DMS153 (cell line): ENCODE measurements at regions not wholly inside any gene's neighbourhood (a gene's known extent, or its start where the extent isn't known, plus 50 kb on each side); places are given as distances from the start of the nearest gene placed in this dataset.
"Not testable (repeated sequence)": the region's sequence is repeated elsewhere in the genome, so short reads cannot be mapped to it uniquely, and the experiment has no call there.

Source experiments
- DNase-seq: peaks from one replicate; lab custom pipeline; 2025; lab: John Stamatoyannopoulos, UW

DNA sequence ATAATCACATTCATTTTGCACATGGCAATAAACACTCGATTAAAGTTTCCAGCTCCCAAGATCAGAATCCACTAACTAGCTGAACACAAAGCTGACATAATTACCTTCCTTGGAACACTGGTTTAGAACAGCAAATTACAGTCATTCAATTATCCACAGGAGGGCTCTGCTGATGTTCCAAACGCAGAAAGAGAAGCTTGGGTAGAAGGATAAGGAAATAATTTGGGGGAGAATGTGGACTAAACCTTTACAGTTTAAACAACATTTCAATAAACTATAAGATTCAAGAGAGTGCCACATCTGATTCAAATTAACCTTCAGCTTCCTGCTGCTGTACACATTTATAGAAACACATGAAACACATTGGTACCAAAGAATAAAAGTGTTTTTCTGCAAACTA is 67.8 kb upstream of the ARL4C start:
- DNase-seq, result peak; percentile 60

DNA sequence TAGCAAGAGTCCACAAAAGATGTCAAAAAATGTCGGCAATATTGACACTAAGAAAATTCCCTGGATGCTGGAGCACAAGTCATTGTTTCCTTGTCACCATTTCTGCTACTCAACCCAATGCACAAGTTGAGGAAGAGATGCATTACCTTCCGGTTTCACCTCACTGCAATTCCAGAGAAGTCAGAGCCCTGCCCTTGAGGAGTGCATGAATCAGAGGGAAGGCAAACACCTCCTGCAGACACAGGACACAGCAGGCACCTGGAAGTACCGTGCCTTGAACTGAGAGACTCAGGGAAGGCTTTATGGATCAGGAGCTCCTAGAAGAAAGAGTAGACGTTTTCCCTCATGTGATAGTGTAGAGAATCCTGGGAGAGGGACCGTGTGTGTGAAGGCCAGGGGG is 62.7 kb upstream of the ARL4C start:
- DNase-seq, result no peak

DNA sequence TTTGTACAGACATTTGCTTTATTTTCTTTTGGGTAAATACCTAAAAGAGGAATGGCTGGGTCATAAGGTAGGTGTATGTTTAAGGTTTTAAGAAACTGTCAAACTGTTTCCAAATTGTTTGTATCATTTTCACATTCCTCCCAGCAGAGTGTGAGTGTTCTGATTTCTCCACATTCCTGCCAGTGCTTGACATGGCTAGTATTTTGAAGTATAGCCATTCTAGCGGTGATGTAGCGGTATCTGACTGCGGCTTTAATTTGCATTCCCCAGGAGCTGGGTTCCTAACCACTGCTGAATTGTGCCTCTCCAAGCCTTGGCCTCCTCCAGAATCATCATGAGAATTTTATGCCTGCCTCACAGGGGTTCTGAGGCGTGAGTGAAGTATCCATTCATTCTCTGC is 61.8 kb upstream of the ARL4C start:
- DNase-seq, result no peak

DNA sequence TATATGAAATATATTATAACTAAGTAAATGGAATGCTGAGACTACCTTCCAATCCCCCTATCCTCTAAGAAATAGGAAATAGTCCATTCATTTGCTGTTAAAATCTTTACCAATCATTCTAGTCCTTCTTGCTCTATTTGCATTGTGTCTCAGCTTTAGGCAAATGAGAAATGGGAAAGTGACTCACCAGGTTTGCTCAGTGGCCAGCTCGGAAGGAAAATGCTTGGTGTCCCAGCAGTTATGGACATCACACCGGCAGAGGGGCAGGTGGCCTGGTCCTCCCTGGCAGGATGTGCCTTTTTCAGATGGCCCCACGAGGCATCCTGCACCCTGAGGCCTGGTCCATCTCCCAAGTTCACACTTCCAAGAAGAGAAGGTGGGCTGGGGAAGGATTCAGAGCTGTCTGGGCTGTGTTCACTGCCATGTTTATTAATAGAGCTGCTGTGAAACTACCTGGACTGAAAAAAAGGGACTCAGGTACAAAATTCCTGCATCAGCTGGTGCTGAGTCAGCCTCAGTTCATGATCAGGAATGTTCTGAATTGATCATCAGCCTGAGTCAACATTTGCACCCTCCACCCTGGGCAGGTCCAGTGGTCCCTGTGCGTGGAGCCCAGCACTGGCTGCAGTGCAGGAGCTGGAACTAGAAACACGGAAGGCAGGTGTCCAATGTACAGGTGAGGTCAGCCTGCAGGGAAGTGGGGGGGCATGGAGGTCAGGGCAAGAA is 60.1 kb upstream of the ARL4C start:
- peak; percentile 18 for DNase-seq

DNA sequence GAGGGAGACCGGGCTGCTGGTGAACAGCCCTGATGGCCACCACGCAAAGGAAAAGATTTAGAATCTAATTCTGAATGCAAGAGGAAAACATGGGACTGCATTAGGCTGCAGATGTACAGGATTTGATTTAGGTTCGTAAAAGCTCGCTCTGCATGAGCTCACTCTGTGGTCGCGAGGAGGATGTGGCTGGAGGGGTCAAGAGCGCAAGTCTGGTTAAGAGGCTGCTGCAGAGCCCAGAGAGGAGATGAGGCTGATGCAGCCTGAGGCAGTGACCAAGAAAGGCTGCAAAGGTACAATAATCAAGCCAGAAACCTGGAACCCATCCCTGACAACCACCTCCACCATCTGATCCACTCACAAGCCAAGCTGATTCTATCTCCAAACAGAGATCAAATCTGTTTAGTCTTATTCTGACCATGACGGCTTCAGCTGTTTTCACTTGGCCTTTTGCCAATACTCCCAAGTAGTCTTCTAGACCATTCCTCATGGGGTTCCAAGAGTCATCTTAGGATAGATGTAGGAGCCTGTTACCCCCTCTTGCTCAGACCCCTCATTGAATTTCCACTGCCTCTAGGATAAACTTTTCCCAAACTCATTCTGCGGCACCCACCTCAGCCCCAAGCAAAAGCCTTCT is 58.9 kb upstream of the ARL4C start:
- DNase-seq, result no peak

DNA sequence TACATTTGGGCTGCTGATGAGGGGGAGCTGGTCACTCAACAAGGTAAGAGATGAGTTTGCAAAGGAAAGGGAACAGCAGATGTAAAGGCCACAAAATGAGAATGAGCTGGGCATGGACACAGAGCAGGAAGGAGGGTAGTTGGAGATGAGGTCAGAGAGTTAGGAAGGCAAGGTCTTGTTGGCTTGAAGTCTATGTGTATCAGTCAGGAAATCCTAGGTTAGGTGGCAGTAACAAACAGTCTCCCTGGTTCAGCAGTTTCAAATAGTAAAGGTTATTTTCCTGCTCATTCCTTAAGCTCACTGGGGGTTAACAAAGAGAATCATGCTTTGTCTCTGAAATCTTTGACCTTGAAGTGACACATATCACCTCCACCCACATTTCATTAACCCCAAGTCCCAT is 58.3 kb upstream of the ARL4C start:
- DNase-seq, result no peak

DNA sequence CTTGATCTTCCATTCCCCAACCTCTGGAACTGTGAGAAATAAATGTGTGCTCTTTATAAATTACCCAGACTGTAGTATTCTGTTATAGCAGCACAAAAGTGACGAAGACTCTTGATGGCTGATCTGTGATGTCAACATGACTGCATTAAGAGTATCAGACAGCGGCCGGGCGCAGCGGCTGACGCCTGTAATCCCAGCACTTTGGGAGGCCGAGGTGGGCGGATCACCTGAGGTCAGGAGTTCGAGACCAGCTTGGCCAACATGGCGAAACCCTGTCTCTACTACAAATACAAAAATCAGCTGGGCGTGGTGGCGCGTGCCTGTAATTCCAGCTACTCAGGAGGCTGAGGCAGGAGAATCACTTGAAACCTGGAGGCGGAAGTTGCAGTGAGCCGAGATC is 56.3 kb upstream of the ARL4C start:
- DNase-seq, result not testable (repeated sequence)

DNA sequence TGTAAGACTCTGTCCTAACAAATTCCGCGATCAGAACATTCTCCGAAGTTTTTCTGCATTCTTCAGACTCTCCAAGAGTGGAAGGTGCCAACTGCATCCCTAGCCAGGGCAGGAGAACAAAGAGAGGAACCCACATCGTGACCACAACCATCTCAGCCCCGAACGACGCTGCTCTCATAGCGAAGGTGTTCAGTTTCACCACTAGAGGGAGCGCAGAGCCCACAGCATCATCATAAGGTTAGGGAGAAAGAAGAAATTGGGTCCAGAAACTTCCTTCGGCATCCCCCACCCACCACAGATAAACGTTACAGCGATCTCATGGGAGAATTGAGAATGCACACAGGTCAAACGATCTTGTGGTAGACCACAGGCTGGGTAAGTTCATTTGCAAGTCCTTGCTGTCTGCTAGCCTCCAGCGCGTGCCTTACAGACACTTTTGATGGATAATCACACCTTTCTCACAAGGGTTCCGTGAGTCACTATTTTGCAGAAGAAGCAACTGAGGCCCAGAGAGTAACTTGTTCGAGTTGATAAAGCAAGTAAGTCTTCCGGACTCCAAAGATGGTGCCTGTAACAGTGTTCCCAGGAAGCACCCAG is 53.7 kb upstream of the ARL4C start:
- DNase-seq, result peak; percentile 75

DNA sequence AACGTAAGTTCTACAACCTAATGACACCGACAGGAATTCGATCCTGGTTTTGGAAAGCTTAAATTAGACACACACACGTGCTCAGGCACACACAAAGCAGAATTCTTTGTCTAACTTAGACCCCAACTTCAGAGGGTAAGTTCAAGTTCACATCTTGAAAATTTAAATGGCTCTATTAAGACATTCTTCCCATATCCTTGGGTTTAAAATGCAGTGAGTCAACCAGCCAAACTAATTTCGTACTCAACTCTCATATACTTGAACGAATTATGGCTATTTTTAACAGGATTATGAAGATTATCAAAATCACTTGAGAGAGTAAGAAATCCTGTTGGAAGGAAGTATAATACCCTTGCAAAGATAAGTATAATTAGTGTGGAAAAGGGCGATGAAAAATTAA is 53.2 kb upstream of the ARL4C start:
- DNase-seq, result no peak

DNA sequence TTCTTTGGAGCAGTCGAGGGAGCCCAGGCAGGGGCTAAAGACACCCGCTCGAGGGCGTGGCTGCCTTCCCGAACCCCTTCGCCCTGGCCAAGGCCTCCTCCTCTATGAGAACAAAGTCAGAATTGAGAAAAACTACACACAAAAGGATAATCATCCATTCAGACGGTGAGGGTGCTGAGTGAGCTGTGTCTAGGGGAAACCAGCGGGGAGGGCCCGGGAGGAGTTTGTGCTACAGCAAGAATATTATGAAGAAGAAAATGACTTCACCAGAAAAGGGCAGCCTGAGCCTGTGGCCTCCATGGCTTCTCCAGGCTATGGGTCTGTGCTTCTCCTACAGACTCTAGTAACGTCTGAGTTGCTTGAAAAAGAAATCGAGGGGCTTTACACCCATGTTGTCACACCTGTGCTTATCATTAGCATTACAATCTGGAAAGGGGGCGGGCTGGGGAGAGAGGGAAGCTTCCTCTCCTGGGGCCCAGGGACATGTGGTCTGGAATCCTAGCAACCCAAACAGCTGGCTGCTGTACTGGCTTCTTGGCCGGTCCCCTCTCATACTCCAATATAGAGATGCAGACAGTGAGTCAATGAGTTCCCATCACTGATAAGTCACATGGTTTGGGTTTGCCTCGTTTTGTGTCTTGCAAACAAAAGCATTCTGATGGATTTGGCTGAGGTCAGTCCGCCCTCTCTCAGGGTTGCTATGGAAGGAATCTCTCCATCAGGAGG is 52.0 kb upstream of the ARL4C start:
- DNase-seq, result peak; percentile 7

DNA sequence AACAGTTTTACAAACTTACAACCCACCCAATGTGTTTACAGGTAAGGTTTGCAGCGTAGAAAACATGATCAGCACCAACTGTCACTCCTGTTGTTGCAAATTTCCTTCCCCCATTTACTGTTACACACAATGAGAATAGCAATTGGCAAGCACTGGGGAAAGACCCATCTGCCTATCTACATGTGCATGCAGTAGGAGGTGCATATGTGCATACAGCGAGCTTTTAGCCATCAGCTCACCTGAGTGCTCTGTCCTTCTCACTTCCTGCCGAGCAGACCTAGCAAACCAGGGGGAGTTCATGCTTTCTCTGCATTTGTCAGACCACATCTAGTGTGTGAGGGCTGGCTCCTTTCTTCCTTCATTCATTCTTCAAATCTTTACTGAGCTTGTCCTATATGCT is 49.9 kb upstream of the ARL4C start:
- no peak for DNase-seq
